ENCODE measurements at regions not wholly inside any gene's neighbourhood (a gene's known extent, or its start where the extent isn't known, plus 50 kb on each side); places are given as distances from the start of the nearest gene placed in this dataset.
"Not testable (repeated sequence)": the region's sequence is repeated elsewhere in the genome, so short reads cannot be mapped to it uniquely, and the experiment has no call there.

- no peak for DNase-seq
Measured at GRCh38 chr2:16454621-16455020, 211.0 kb downstream of the CYRIA start.

GRCh38 chr2:16452123-16452522, 213.5 kb downstream of the CYRIA start:
- DNase-seq, result no peak

- no peak for DNase-seq
Measured at GRCh38 chr2:16446706-16447105, 218.9 kb downstream of the CYRIA start.

GRCh38 chr2:16442971-16443370, 222.7 kb downstream of the CYRIA start:
- no peak for DNase-seq

GRCh38 chr2:16441431-16441830, 224.2 kb downstream of the CYRIA start:
- no peak for DNase-seq

GRCh38 chr2:16440898-16441297, 224.7 kb downstream of the CYRIA start:
- no peak for DNase-seq

GRCh38 chr2:16438613-16439321, 226.9 kb downstream of the CYRIA start:
- DNase-seq, result no peak

- no peak for DNase-seq
Measured at GRCh38 chr2:16437189-16437588, 228.4 kb downstream of the CYRIA start.

GRCh38 chr2:16434393-16434792, 231.2 kb downstream of the CYRIA start:
- no peak for DNase-seq

GRCh38 chr2:16430846-16431245, 234.8 kb downstream of the CYRIA start:
- no peak for DNase-seq

- DNase-seq, result no peak
Measured at GRCh38 chr2:16429431-16430145, 236.0 kb downstream of the CYRIA start.

GRCh38 chr2:16429002-16429401, 236.6 kb downstream of the CYRIA start:
- no peak for DNase-seq

- DNase-seq, result no peak
Measured at GRCh38 chr2:16425462-16426336, 239.9 kb downstream of the CYRIA start.

GRCh38 chr2:16420421-16420820, 245.2 kb downstream of the CYRIA start:
- no peak for DNase-seq

- DNase-seq, result no peak
Measured at GRCh38 chr2:16417726-16418125, 247.9 kb downstream of the CYRIA start.

- DNase-seq, result no peak
Measured at GRCh38 chr2:16416651-16417050, 249.0 kb downstream of the CYRIA start.

GRCh38 chr2:16415861-16416260, 249.8 kb downstream of the CYRIA start:
- not testable (repeated sequence) for DNase-seq

GRCh38 chr2:16413947-16414346, 251.7 kb downstream of the CYRIA start:
- DNase-seq, result no peak

- DNase-seq, result no peak
Measured at GRCh38 chr2:16413285-16413684, 252.3 kb downstream of the CYRIA start.

- DNase-seq, result no peak
Measured at GRCh38 chr2:16412321-16413030, 253.2 kb downstream of the CYRIA start.

GRCh38 chr2:16411788-16412187, 253.8 kb downstream of the CYRIA start:
- no peak for DNase-seq

- DNase-seq, result no peak
Measured at GRCh38 chr2:16409849-16410248, 255.8 kb downstream of the CYRIA start.

GRCh38 chr2:16409006-16409390, 256.6 kb downstream of the CYRIA start:
- no peak for DNase-seq

Measured in NCI-H1417 (cell line).